ENCODE measurements at regions not wholly inside any gene's neighbourhood (a gene's known extent, or its start where the extent isn't known, plus 50 kb on each side); places are given as distances from the start of the nearest gene placed in this dataset.

GRCh38 chr5:2574155-2574554 lies 177.3 kb downstream of the IRX2 start:
- no peak for ATAC-seq

GRCh38 chr5:2570586-2570985 lies 180.9 kb downstream of the IRX2 start:
- no peak for DNase-seq (ENCODE audit: low spot score)
- no peak for ATAC-seq

More at GRCh38 chr5:2574155-2574554, 177.3 kb downstream of the IRX2 start:
- DNase-seq (ENCODE audit: low spot score) = no peak

GRCh38 chr5:2569774-2570542 lies 181.5 kb downstream of the IRX2 start:
- ATAC-seq (no peak), DNase-seq (ENCODE audit: low spot score) (no peak)

GRCh38 chr5:2569176-2569575 lies 182.3 kb downstream of the IRX2 start:
- DNase-seq (ENCODE audit: low spot score) (no peak), ATAC-seq (no peak)

- ATAC-seq (no peak), DNase-seq (ENCODE audit: low spot score) (no peak)
These were observed 185.2 kb downstream of the IRX2 start for GRCh38 chr5:2566284-2566683.

- DNase-seq (ENCODE audit: low spot score) (no peak), ATAC-seq (no peak)
These were observed 186.3 kb downstream of the IRX2 start for GRCh38 chr5:2565147-2565546.

GRCh38 chr5:2563046-2563445 lies 188.4 kb downstream of the IRX2 start:
- ATAC-seq (no peak), DNase-seq (ENCODE audit: low spot score) (no peak)

GRCh38 chr5:2562036-2562435 lies 189.4 kb downstream of the IRX2 start:
- DNase-seq (ENCODE audit: low spot score) (no peak), ATAC-seq (no peak)

GRCh38 chr5:2560435-2560834 lies 191.0 kb downstream of the IRX2 start:
- DNase-seq (ENCODE audit: low spot score) (no peak), ATAC-seq (no peak)

GRCh38 chr5:2557435-2557834 lies 194.0 kb downstream of the IRX2 start:
- ATAC-seq (no peak), DNase-seq (ENCODE audit: low spot score) (no peak)

GRCh38 chr5:2556375-2556966 lies 195.0 kb downstream of the IRX2 start:
- ATAC-seq (no peak), DNase-seq (ENCODE audit: low spot score) (no peak)

GRCh38 chr5:2553611-2554010 lies 197.9 kb downstream of the IRX2 start:
- DNase-seq (ENCODE audit: low spot score) (no peak), ATAC-seq (no peak)

- ATAC-seq = no peak
- no peak for DNase-seq (ENCODE audit: low spot score)
These were observed 201.0 kb downstream of the IRX2 start for GRCh38 chr5:2550509-2550908.

- ATAC-seq (no peak), DNase-seq (ENCODE audit: low spot score) (no peak)
These were observed 201.6 kb downstream of the IRX2 start for GRCh38 chr5:2549900-2550299.

- ATAC-seq (no peak), DNase-seq (ENCODE audit: low spot score) (no peak)
These were observed 202.1 kb downstream of the IRX2 start for GRCh38 chr5:2549354-2549753.

- ATAC-seq = no peak
- no peak for DNase-seq (ENCODE audit: low spot score)
These were observed 204.5 kb downstream of the IRX2 start for GRCh38 chr5:2546938-2547337.

- ATAC-seq = no peak
- no peak for DNase-seq (ENCODE audit: low spot score)
These were observed 207.5 kb downstream of the IRX2 start for GRCh38 chr5:2544003-2544402.

- ATAC-seq (no peak), DNase-seq (ENCODE audit: low spot score) (no peak)
These were observed 208.7 kb downstream of the IRX2 start for GRCh38 chr5:2542821-2543220.

GRCh38 chr5:2542026-2542425 lies 209.5 kb downstream of the IRX2 start:
- ATAC-seq = no peak

GRCh38 chr5:2538169-2538568 lies 213.3 kb downstream of the IRX2 start:
- ATAC-seq = no peak
- no peak for DNase-seq (ENCODE audit: low spot score)

More at GRCh38 chr5:2542026-2542425, 209.5 kb downstream of the IRX2 start:
- no peak for DNase-seq (ENCODE audit: low spot score)

- DNase-seq (ENCODE audit: low spot score) (no peak), ATAC-seq (no peak)
These were observed 213.9 kb downstream of the IRX2 start for GRCh38 chr5:2537378-2538145.
